ENCODE measurements at regions not wholly inside any gene's neighbourhood (a gene's known extent, or its start where the extent isn't known, plus 50 kb on each side); places are given as distances from the start of the nearest gene placed in this dataset.

GRCh38 chr16:59164461-59164860, 430.3 kb upstream of the GOT2 start:
- no peak for TF ChIP-seq POLR2A (IDR thresholded peaks at IDR 0.05)
- no peak for TF ChIP-seq POLR2AphosphoS5 (IDR thresholded peaks at IDR 0.05)
- TF ChIP-seq CTCF (IDR thresholded peaks at IDR 0.05), result no peak
